ENCODE measurements at regions not wholly inside any gene's neighbourhood (a gene's known extent, or its start where the extent isn't known, plus 50 kb on each side); places are given as distances from the start of the nearest gene placed in this dataset.
"Not testable (repeated sequence)": the region's sequence is repeated elsewhere in the genome, so short reads cannot be mapped to it uniquely, and the experiment has no call there.

- intact Hi-C loops (cut with DNase I, micrococcal nuclease): no loop called here
- H3K9me3 ChIP-seq: no peaks in the 10 kb centered on the region
- DNase-seq (no peak), ATAC-seq (no peak)
- no peak for TF ChIP-seq CTCF (IDR thresholded peaks at IDR 0.05)
- H3K4me1 ChIP-seq (ENCODE audit: low read depth): no peaks in the 10 kb centered on the region
- no peaks in the 10 kb centered on the region for H3K36me3 ChIP-seq (ENCODE audit: low read depth)
- no peak overlapping the region for H3K4me3 ChIP-seq
Measured at GRCh38 chr22:26767351-26768155, 110.2 kb downstream of the MIAT start.

- Histone ChIP-seq H3K36me3 (ENCODE audit: low read depth) (no peaks in the 10 kb centered on the region), H3K9me3 (no peaks in the 10 kb centered on the region), H3K4me3 (no peak overlapping the region), H3K4me1 (ENCODE audit: low read depth) (no peaks in the 10 kb centered on the region)
- no peak for DNase-seq
- no peak for ATAC-seq
- intact Hi-C loops (cut with DNase I, micrococcal nuclease): no loop called here
- TF ChIP-seq CTCF (IDR thresholded peaks at IDR 0.05): no peak
Measured at GRCh38 chr22:26768156-26768515, 110.7 kb downstream of the MIAT start.

GRCh38 chr22:26768952-26769351 is 111.6 kb downstream of the MIAT start:
- no peak for TF ChIP-seq CTCF (IDR thresholded peaks at IDR 0.05)
- DNase-seq (no peak), ATAC-seq (no peak)
- intact Hi-C loops (cut with DNase I, micrococcal nuclease): no loop called here
- Histone ChIP-seq H3K9me3 (no peaks in the 10 kb centered on the region), H3K4me3 (no peak overlapping the region), H3K36me3 (ENCODE audit: low read depth) (no peaks in the 10 kb centered on the region), H3K4me1 (ENCODE audit: low read depth) (no peaks in the 10 kb centered on the region)

GRCh38 chr22:26769663-26770062 is 112.3 kb downstream of the MIAT start:
- no peak for ATAC-seq
- intact Hi-C loops (cut with DNase I, micrococcal nuclease): no loop called here

GRCh38 chr22:26770624-26771023 is 113.2 kb downstream of the MIAT start:
- H3K9me3 ChIP-seq: no peaks in the 10 kb centered on the region
- TF ChIP-seq CTCF (IDR thresholded peaks at IDR 0.05): no peak
- no peaks in the 10 kb centered on the region for H3K36me3 ChIP-seq (ENCODE audit: low read depth)
- no peak overlapping the region for H3K4me3 ChIP-seq
- ATAC-seq (no peak), DNase-seq (no peak)
- no peaks in the 10 kb centered on the region for H3K4me1 ChIP-seq (ENCODE audit: low read depth)
- intact Hi-C loops (cut with DNase I, micrococcal nuclease): no loop called here

More at GRCh38 chr22:26769663-26770062, 112.3 kb downstream of the MIAT start:
- no peaks in the 10 kb centered on the region for H3K4me1 ChIP-seq (ENCODE audit: low read depth)
- TF ChIP-seq CTCF (IDR thresholded peaks at IDR 0.05): no peak
- H3K9me3 ChIP-seq: no peaks in the 10 kb centered on the region
- H3K36me3 ChIP-seq (ENCODE audit: low read depth): no peaks in the 10 kb centered on the region
- no peak for DNase-seq
- H3K4me3 ChIP-seq: no peak overlapping the region

- ATAC-seq; DNase-seq; H3K9me3 ChIP-seq; H3K4me1 ChIP-seq (ENCODE audit: low read depth); H3K4me3 ChIP-seq; intact Hi-C loops (cut with DNase I, micrococcal nuclease); H3K36me3 ChIP-seq (ENCODE audit: low read depth): not testable (repeated sequence)
Measured at GRCh38 chr22:26773054-26773453, 115.7 kb downstream of the MIAT start.
